GM21786 (cell line): ENCODE measurements at regions not wholly inside any gene's neighbourhood (a gene's known extent, or its start where the extent isn't known, plus 50 kb on each side); places are given as distances from the start of the nearest gene placed in this dataset.
"Not testable (repeated sequence)": the region's sequence is repeated elsewhere in the genome, so short reads cannot be mapped to it uniquely, and the experiment has no call there.

Experiments used
- ATAC-seq: cut with Tn5 transposase; IDR thresholded peaks from one replicate; pipeline ENCODE4 v1.9.1; 2021; ENCODE audit not compliant: unreplicated experiment

GRCh38 chr2:221777119-221777518 lies 205.0 kb upstream of the EPHA4 start:
- ATAC-seq: no peak

GRCh38 chr2:221775096-221775495 lies 203.0 kb upstream of the EPHA4 start:
- no peak for ATAC-seq

DNA sequence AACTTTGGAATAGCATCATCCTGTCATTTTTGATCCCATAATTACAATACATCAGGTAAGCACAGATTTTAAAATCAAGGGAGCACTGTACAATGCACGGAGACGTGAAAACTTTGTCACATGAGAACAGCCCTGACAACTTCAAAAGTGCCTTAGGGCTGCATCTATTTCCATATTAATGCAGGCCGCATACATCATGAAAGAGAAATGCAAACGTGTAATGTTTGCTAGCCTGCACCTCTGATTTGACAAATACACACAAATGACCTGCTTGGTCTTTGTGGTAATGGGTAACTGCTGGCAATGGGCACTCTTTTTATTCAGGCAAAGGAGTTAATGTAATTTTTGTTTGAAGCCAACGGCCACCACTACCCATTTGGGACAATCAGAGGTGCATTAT lies 202.0 kb upstream of the EPHA4 start:
- ATAC-seq: no peak

DNA sequence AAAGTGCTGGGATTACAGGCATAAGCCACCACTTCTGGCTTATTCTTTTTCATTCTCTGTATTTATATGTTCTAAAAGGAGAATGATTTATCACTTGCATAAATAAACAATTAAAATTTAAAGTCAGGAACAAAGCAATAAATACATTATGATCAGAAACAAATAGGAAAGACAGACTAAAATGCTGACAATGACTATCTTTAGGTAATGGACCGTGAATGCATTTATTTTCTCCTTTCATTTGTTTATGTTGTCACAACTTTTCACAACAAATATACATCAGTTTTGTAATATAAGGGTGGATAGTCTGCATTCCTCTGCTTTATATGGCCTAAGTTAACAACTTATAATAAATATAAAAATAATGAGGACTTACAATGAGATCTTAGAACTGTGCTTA lies 199.2 kb upstream of the EPHA4 start:
- ATAC-seq: no peak

- no peak for ATAC-seq
Observed at GRCh38 chr2:221767106-221768012, 195.3 kb upstream of the EPHA4 start.

DNA sequence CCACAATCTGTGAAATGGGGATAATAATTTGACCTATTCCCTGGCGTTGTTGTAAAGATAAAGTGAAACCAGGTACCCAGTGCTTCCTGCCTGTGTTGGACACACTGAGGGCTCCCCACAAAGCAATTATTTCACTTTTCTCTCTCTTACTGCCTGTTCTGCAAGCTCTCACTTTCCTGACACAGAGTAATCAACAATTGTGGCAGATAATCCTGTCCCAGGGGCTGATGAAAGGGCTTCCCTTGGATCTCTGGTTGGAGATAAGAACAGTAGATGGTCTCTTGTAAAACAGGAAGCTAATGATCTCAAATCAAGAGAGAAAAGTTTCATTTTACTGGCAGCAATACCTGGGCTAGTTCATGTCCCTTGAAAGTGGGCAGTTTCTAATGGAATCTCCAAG lies 190.4 kb upstream of the EPHA4 start:
- no peak for ATAC-seq

DNA sequence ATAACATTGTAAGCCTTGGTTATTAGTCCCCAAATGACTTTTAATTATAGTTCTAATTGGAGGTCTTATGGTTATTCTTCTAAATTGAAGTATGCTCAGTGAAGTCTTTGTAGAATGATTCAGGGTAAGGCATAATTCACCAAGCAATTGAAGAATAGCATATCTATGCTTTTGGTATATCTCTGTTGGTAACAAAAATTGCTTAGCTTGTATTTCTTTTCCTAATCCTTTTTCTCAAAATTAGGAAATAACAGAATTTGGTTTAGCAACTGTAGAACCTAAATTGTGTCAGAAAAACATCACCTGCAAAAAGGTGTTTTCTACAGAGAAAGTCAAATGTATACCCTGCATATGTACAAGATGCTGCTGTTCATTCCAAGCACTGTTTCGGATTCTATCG lies 189.2 kb upstream of the EPHA4 start:
- no peak for ATAC-seq

DNA sequence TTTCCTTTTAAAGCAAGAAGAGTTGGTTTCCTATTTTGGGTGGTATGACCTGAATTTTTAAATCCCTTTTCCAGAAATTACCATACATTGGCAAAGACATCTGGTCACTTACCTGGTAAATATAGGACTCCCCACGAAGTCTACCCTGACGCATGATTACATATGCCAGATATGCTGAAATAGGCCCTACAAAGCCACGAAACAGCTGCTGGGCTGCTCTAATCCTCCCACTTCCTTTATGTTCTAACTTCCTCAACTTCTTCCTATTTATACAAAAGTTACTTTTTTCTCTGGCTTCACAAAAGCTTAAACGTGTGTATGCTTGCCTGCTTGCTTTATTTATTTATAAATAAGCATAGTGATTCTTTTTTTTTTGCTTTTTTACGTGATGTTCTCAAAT lies 186.0 kb upstream of the EPHA4 start:
- no peak for ATAC-seq

DNA sequence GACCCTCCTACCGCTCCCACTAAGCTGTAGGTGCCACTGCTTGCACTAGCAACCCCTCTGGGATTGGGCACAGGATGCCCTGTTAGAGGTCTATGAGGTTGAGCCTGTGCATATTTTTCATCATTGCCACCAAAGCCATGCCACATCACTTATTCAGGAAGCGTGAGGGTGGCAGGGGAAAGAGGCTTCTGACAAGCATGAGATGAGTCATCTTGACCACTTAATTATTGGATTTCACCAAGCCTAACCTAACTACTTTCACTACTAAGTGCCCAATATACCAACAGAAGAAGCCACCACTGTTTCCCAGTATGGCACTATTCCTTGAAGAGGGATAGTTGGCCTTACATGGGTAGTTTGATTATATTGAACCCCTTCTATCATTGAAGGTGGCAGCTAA lies 181.3 kb upstream of the EPHA4 start:
- no peak for ATAC-seq

- ATAC-seq: no peak
Observed at GRCh38 chr2:221752781-221753180, 180.7 kb upstream of the EPHA4 start.

- no peak for ATAC-seq
Observed at GRCh38 chr2:221750316-221750715, 178.2 kb upstream of the EPHA4 start.

GRCh38 chr2:221747289-221747972 lies 175.3 kb upstream of the EPHA4 start:
- ATAC-seq: no peak

DNA sequence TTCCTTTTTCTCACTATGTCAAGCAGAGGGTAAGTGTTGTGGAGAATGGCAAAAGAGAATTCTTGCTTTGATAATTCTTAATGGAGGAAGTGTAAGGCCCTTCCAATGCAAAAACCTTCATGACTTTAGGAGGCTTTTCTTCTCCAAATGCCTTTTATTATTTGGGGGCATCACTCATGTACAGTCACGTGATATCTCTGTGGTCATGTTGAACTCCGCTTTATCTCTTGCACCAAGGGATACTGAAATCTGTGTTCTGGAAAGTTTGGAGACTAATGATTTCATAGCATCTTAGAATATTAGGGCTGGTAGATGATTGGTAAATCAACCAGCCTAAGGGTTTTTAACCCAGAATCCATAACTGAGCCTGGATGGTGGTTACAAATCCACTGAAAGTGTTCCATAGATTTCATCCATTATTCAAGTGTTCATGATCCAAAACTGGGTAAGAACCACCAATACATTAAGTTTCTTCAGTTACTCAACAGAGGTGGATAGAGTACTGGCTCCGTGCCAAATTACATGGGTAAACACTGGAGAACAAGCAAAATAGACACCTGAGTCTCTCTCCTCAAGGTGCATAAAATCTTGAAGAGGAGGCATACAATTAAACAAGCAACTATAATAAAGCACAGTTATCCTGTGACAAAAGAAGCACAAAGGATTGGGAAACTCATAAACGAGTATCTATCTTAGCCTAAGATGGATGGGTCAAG lies 169.6 kb upstream of the EPHA4 start:
- ATAC-seq: no peak

- peak; percentile 75 for ATAC-seq
Observed at GRCh38 chr2:221731432-221732145, 159.5 kb upstream of the EPHA4 start.

- ATAC-seq: no peak
Observed at GRCh38 chr2:221726894-221727513, 154.9 kb upstream of the EPHA4 start.

DNA sequence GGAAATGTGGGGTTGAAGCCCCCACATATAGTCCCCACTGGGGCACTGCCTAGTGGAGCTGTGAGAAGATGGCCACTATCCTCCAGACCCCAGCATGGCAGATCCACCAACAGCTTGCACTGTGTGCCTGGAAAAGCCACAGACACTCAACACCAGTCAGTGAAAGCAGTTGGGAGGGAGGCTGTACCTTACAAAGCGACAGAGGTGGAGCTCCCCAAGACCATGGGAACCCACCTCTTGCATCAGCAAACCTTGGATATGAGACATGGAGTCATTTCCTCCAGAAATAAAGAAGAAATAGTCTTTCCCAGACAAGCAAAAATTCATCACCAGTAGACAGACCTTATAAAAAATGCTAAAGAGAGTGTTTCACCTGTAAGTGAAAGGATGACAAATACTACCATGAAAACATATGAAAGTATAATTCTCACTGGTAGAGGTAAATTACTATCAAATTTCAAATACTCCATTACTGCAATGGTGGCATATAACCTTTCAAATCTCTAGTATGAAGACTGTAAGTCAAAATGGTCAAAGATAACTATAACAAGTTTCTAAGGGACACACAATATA lies 152.6 kb upstream of the EPHA4 start:
- ATAC-seq: no peak

DNA sequence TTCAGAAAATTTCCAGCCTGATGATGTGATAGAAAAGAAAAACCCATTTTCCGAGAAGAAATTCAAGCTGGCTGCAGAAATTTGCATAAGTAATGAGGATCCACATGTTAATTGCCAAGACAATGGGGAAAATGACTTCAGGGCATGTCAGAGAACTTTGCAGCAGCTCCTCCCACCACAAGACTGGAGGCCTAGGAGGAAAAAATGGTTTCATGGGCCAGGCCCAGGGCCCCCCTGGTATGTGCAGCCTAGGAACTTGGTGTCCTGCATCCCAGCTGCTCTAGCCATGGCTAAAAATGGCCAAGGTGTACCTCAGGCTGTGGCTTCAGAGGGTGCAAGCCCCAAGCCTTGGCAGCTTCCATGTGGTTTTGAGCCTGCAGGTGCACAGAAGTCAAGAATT lies 152.0 kb upstream of the EPHA4 start:
- ATAC-seq: not testable (repeated sequence)

- ATAC-seq: no peak
Observed at GRCh38 chr2:221716426-221717303, 144.6 kb upstream of the EPHA4 start.

- ATAC-seq: no peak
Observed at GRCh38 chr2:221715523-221716247, 143.6 kb upstream of the EPHA4 start.
